ENCODE measurements at regions not wholly inside any gene's neighbourhood (a gene's known extent, or its start where the extent isn't known, plus 50 kb on each side); places are given as distances from the start of the nearest gene placed in this dataset.
"Not testable (repeated sequence)": the region's sequence is repeated elsewhere in the genome, so short reads cannot be mapped to it uniquely, and the experiment has no call there.

GRCh38 chrX:76774912-76775311 is 347.4 kb downstream of the MAGEE1 start:
- H3K9me3 Mint-ChIP-seq, H3K27me3 Mint-ChIP-seq, H3K4me3 Mint-ChIP-seq, H3K27ac Mint-ChIP-seq, H3K36me3 Mint-ChIP-seq, H3K4me1 Mint-ChIP-seq: not testable (repeated sequence)

- Mint-ChIP-seq H3K9me3 (no peaks in the 10 kb centered on the region), H3K36me3 (no peaks in the 10 kb centered on the region), H3K27ac (no peak overlapping the region), H3K4me1 (no peaks in the 10 kb centered on the region), H3K4me3 (no peak overlapping the region), H3K27me3 (no peaks in the 10 kb centered on the region)
These were observed 368.8 kb downstream of the MAGEE1 start for GRCh38 chrX:76796311-76796710.

GRCh38 chrX:76802708-76803107 is 375.2 kb downstream of the MAGEE1 start:
- Mint-ChIP-seq H3K4me3 (no peak overlapping the region), H3K4me1 (no peaks in the 10 kb centered on the region), H3K27me3 (no peaks in the 10 kb centered on the region), H3K27ac (no peak overlapping the region), H3K36me3 (no peaks in the 10 kb centered on the region), H3K9me3 (no peaks in the 10 kb centered on the region)

GRCh38 chrX:76815754-76816153 is 388.2 kb downstream of the MAGEE1 start:
- no peak overlapping the region for H3K27ac Mint-ChIP-seq
- H3K9me3 Mint-ChIP-seq = no peaks in the 10 kb centered on the region
- H3K4me3 Mint-ChIP-seq = no peak overlapping the region
- no peaks in the 10 kb centered on the region for H3K4me1 Mint-ChIP-seq
- H3K27me3 Mint-ChIP-seq = no peaks in the 10 kb centered on the region
- H3K36me3 Mint-ChIP-seq = no peaks in the 10 kb centered on the region

GRCh38 chrX:76817279-76817678 is 389.8 kb downstream of the MAGEE1 start:
- not testable (repeated sequence) for H3K4me1 Mint-ChIP-seq, H3K27me3 Mint-ChIP-seq, H3K9me3 Mint-ChIP-seq, H3K4me3 Mint-ChIP-seq, H3K36me3 Mint-ChIP-seq, H3K27ac Mint-ChIP-seq

- Mint-ChIP-seq H3K4me3 (no peak overlapping the region), H3K36me3 (no peaks in the 10 kb centered on the region), H3K27me3 (no peaks in the 10 kb centered on the region), H3K27ac (no peak overlapping the region), H3K4me1 (no peaks in the 10 kb centered on the region), H3K9me3 (no peaks in the 10 kb centered on the region)
These were observed 393.8 kb downstream of the MAGEE1 start for GRCh38 chrX:76821276-76821675.

- Mint-ChIP-seq H3K27ac (no peak overlapping the region), H3K4me1 (no peaks in the 10 kb centered on the region), H3K4me3 (no peak overlapping the region), H3K36me3 (no peaks in the 10 kb centered on the region), H3K9me3 (no peaks in the 10 kb centered on the region), H3K27me3 (no peaks in the 10 kb centered on the region)
These were observed 400.2 kb downstream of the MAGEE1 start for GRCh38 chrX:76827672-76828071.

GRCh38 chrX:76840902-76841301 is 413.4 kb downstream of the MAGEE1 start:
- H3K27me3 Mint-ChIP-seq, H3K36me3 Mint-ChIP-seq, H3K4me1 Mint-ChIP-seq, H3K27ac Mint-ChIP-seq, H3K9me3 Mint-ChIP-seq, H3K4me3 Mint-ChIP-seq: not testable (repeated sequence)

- Mint-ChIP-seq H3K4me1 (no peaks in the 10 kb centered on the region), H3K27ac (no peak overlapping the region), H3K36me3 (no peaks in the 10 kb centered on the region), H3K9me3 (no peaks in the 10 kb centered on the region), H3K27me3 (no peaks in the 10 kb centered on the region), H3K4me3 (no peak overlapping the region)
These were observed 423.3 kb downstream of the MAGEE1 start for GRCh38 chrX:76850851-76851250.

GRCh38 chrX:76862509-76862908 is 435.0 kb downstream of the MAGEE1 start:
- Mint-ChIP-seq H3K9me3 (no peaks in the 10 kb centered on the region), H3K4me1 (no peaks in the 10 kb centered on the region), H3K4me3 (no peak overlapping the region), H3K27me3 (peaks cover 2% of the 10 kb centered on the region), H3K36me3 (no peaks in the 10 kb centered on the region), H3K27ac (no peak overlapping the region)

GRCh38 chrX:76893930-76894329 is 466.4 kb downstream of the MAGEE1 start:
- H3K4me3 Mint-ChIP-seq = no peak overlapping the region
- H3K4me1 Mint-ChIP-seq = no peaks in the 10 kb centered on the region
- H3K27me3 Mint-ChIP-seq = no peaks in the 10 kb centered on the region
- H3K36me3 Mint-ChIP-seq = no peaks in the 10 kb centered on the region
- no peak overlapping the region for H3K27ac Mint-ChIP-seq
- H3K9me3 Mint-ChIP-seq = peaks cover 4% of the 10 kb centered on the region

GRCh38 chrX:76915836-76916235 is 488.3 kb downstream of the MAGEE1 start:
- H3K4me3 Mint-ChIP-seq = no peak overlapping the region
- H3K27me3 Mint-ChIP-seq = no peaks in the 10 kb centered on the region
- no peaks in the 10 kb centered on the region for H3K9me3 Mint-ChIP-seq
- no peaks in the 10 kb centered on the region for H3K4me1 Mint-ChIP-seq
- no peak overlapping the region for H3K27ac Mint-ChIP-seq
- H3K36me3 Mint-ChIP-seq = no peaks in the 10 kb centered on the region

GRCh38 chrX:76918033-76918432 is 490.5 kb downstream of the MAGEE1 start:
- Mint-ChIP-seq H3K4me1 (no peaks in the 10 kb centered on the region), H3K9me3 (no peaks in the 10 kb centered on the region), H3K4me3 (no peak overlapping the region), H3K27ac (no peak overlapping the region), H3K27me3 (peaks cover 1% of the 10 kb centered on the region), H3K36me3 (no peaks in the 10 kb centered on the region)

GRCh38 chrX:76919761-76920160 is 492.3 kb downstream of the MAGEE1 start:
- Mint-ChIP-seq H3K4me1 (no peaks in the 10 kb centered on the region), H3K4me3 (no peak overlapping the region), H3K27ac (no peak overlapping the region), H3K36me3 (no peaks in the 10 kb centered on the region), H3K27me3 (peaks cover 1% of the 10 kb centered on the region), H3K9me3 (no peaks in the 10 kb centered on the region)

GRCh38 chrX:76920607-76921006 is 493.1 kb downstream of the MAGEE1 start:
- Mint-ChIP-seq H3K4me3 (no peak overlapping the region), H3K36me3 (no peaks in the 10 kb centered on the region), H3K27me3 (peaks cover 1% of the 10 kb centered on the region), H3K9me3 (no peaks in the 10 kb centered on the region), H3K27ac (no peak overlapping the region), H3K4me1 (no peaks in the 10 kb centered on the region)

GRCh38 chrX:76921176-76921575 is 493.7 kb downstream of the MAGEE1 start:
- Mint-ChIP-seq H3K36me3 (no peaks in the 10 kb centered on the region), H3K4me3 (no peak overlapping the region), H3K27me3 (peaks cover 1% of the 10 kb centered on the region), H3K27ac (no peak overlapping the region), H3K9me3 (no peaks in the 10 kb centered on the region), H3K4me1 (no peaks in the 10 kb centered on the region)

- Mint-ChIP-seq H3K27me3 (peaks cover 1% of the 10 kb centered on the region), H3K9me3 (no peaks in the 10 kb centered on the region), H3K27ac (no peak overlapping the region), H3K4me1 (no peaks in the 10 kb centered on the region), H3K36me3 (no peaks in the 10 kb centered on the region), H3K4me3 (no peak overlapping the region)
These were observed 494.6 kb downstream of the MAGEE1 start for GRCh38 chrX:76922100-76922499.

GRCh38 chrX:76924616-76925015 is 497.1 kb downstream of the MAGEE1 start:
- H3K36me3 Mint-ChIP-seq, H3K27me3 Mint-ChIP-seq: not testable (repeated sequence)

More at GRCh38 chrX:76924616-76925015, 497.1 kb downstream of the MAGEE1 start:
- not testable (repeated sequence) for H3K9me3 Mint-ChIP-seq, H3K4me1 Mint-ChIP-seq, H3K4me3 Mint-ChIP-seq, H3K27ac Mint-ChIP-seq

All from activated naive CD4-positive, alpha-beta T cell treated with anti-CD3 and anti-CD28 coated beads, Interleukin-2, amount 50 U/mL, for 24 hours (primary cell).